SW 1271 (cell line): ENCODE measurements at regions not wholly inside any gene's neighbourhood (a gene's known extent, or its start where the extent isn't known, plus 50 kb on each side); places are given as distances from the start of the nearest gene placed in this dataset.
"Not testable (repeated sequence)": the region's sequence is repeated elsewhere in the genome, so short reads cannot be mapped to it uniquely, and the experiment has no call there.

Source experiments
- DNase-seq, 2 experiments: peaks; one replicate each; lab custom pipeline; 2025; lab: John Stamatoyannopoulos, UW

GRCh38 chr5:36426070-36426469 is 124.4 kb upstream of the RANBP3L start:
- DNase-seq = not testable (repeated sequence)

- no peak for DNase-seq
These were observed 133.8 kb upstream of the RANBP3L start for GRCh38 chr5:36435516-36435915.

- no peak for DNase-seq
These were observed 134.6 kb upstream of the RANBP3L start for GRCh38 chr5:36436306-36436705.

GRCh38 chr5:36438765-36439561 is 137.3 kb upstream of the RANBP3L start:
- no peak for DNase-seq

GRCh38 chr5:36440300-36440699 is 138.6 kb upstream of the RANBP3L start:
- no peak for DNase-seq

- DNase-seq = no peak
These were observed 139.6 kb upstream of the RANBP3L start for GRCh38 chr5:36441280-36441679.

- no peak for DNase-seq
These were observed 140.7 kb upstream of the RANBP3L start for GRCh38 chr5:36442352-36442751.

GRCh38 chr5:36442796-36443195 is 141.1 kb upstream of the RANBP3L start:
- no peak for DNase-seq

- DNase-seq = no peak
These were observed 142.2 kb upstream of the RANBP3L start for GRCh38 chr5:36443941-36444340.

GRCh38 chr5:36444582-36445418 is 143.1 kb upstream of the RANBP3L start:
- no peak for DNase-seq

GRCh38 chr5:36447776-36448175 is 146.1 kb upstream of the RANBP3L start:
- DNase-seq = no peak

GRCh38 chr5:36450229-36451014 is 148.7 kb upstream of the RANBP3L start:
- no peak for DNase-seq

GRCh38 chr5:36452424-36453006 is 150.8 kb upstream of the RANBP3L start:
- no peak for DNase-seq

- no peak for DNase-seq
These were observed 148.7 kb upstream of the SLC1A3 start for GRCh38 chr5:36457511-36458270.

- DNase-seq = no peak
These were observed 147.7 kb upstream of the SLC1A3 start for GRCh38 chr5:36458746-36459145.

- DNase-seq = no peak
These were observed 146.9 kb upstream of the SLC1A3 start for GRCh38 chr5:36459176-36460135.

GRCh38 chr5:36462295-36463021 is 143.9 kb upstream of the SLC1A3 start:
- DNase-seq = no peak

GRCh38 chr5:36475942-36476341 is 130.5 kb upstream of the SLC1A3 start:
- not testable (repeated sequence) for DNase-seq

- no peak for DNase-seq
These were observed 127.6 kb upstream of the SLC1A3 start for GRCh38 chr5:36478646-36479317.
